ENCODE measurements at regions not wholly inside any gene's neighbourhood (a gene's known extent, or its start where the extent isn't known, plus 50 kb on each side); places are given as distances from the start of the nearest gene placed in this dataset.

GRCh38 chr7:31171984-31172383 lies 119.9 kb downstream of the ADCYAP1R1 start:
- DNase-seq (ENCODE audit: low spot score) = no peak

- DNase-seq (ENCODE audit: low spot score) = no peak
Measured at GRCh38 chr7:31171216-31171785, 119.2 kb downstream of the ADCYAP1R1 start.

Data from iPS-NIHi11 (cell line).